NCI-H460 (cell line): ENCODE measurements at regions not wholly inside any gene's neighbourhood (a gene's known extent, or its start where the extent isn't known, plus 50 kb on each side); places are given as distances from the start of the nearest gene placed in this dataset.

ENCODE experiments used
- small RNA-seq, 2 experiments: library from RNA; depleted of rRNA; stranded (forward); fragments of <200 nt; gene quantifications; one replicate each; pipeline ENCODE3, GENCODE V24; 2014

Small RNA genes lying in the stretch of these regions (small RNA-seq; reads per million reads assigned to genes)
- 0 reads per million in 2 experiments for gene RN7SL28P
